GM23338 (cell line): ENCODE measurements at regions not wholly inside any gene's neighbourhood (a gene's known extent, or its start where the extent isn't known, plus 50 kb on each side); places are given as distances from the start of the nearest gene placed in this dataset.

Experiments used
- CTCF ChIP-seq, 2 experiments: fragments of 200-600 bp in 1 of 2; sonication (generic) in 1 of 2; conservative IDR thresholded peaks; 2 replicates each; pipeline versions ENCODE4 v1.5.1 to v1.6.1; 2016 to 2017; ENCODE audit warnings: antibody characterized with exemption in 2 of 2, low read depth in 2 of 2, mild to moderate bottlenecking in 2 of 2, moderate library complexity in 1 of 2
- EZH2phosphoT487 ChIP-seq: fragments of 200-600 bp; sonication (generic); IDR thresholded peaks from one replicate; pipeline ENCODE4 v1.8.1; 2018; ENCODE audit warnings: antibody characterized with exemption; ENCODE audit not compliant: unreplicated experiment

- no peak for TF ChIP-seq CTCF (conservative IDR thresholded peaks at IDR 0.05; ENCODE audit: low read depth in 2 of 2)
- TF ChIP-seq EZH2phosphoT487: no peak
Measured at GRCh38 chr2:173611121-173611520, 256.4 kb downstream of the CDCA7 start.
